HG02884 (cell line): ENCODE measurements at regions not wholly inside any gene's neighbourhood (a gene's known extent, or its start where the extent isn't known, plus 50 kb on each side); places are given as distances from the start of the nearest gene placed in this dataset.

Source experiments
- ATAC-seq: cut with Tn5 transposase; IDR thresholded peaks from one replicate; pipeline ENCODE4 v1.9.1; 2021; ENCODE audit warnings: mild to moderate bottlenecking, moderate library complexity; ENCODE audit not compliant: unreplicated experiment

DNA sequence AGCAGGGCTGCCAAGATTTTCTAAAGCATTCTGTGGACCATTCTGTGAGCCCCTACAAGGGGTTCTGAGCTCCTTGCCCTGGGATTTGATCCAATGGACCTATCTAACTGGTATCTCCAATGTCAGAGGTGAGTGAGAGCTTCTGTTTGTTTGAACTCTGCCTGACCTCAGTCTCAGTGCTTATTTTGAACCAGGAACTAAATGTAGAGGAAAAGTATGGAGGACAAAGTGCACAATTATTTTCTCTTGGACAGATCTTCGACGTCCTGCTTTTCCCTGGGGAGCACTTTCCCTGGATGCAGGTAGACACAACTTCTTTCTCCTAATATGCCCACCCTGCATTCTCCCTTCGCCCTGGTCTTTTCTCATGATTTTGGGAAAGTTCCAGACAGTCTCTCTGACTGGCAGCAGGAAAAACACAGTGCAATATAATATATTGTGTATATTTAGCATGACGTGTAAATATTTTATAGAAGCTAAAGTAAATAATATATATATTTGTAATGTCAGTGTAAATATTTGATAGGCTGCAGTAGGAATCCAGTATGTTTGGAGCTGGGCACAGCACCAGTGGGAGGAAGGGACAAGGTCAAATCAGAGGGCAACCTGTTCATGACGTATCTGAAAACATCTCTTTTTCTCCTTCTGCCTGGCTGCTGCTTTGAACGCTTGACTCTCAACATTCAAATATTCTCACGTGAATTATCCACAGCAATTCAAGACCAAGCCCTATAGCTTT is 184.0 kb upstream of the LYZL1 start:
- ATAC-seq: no peak

DNA sequence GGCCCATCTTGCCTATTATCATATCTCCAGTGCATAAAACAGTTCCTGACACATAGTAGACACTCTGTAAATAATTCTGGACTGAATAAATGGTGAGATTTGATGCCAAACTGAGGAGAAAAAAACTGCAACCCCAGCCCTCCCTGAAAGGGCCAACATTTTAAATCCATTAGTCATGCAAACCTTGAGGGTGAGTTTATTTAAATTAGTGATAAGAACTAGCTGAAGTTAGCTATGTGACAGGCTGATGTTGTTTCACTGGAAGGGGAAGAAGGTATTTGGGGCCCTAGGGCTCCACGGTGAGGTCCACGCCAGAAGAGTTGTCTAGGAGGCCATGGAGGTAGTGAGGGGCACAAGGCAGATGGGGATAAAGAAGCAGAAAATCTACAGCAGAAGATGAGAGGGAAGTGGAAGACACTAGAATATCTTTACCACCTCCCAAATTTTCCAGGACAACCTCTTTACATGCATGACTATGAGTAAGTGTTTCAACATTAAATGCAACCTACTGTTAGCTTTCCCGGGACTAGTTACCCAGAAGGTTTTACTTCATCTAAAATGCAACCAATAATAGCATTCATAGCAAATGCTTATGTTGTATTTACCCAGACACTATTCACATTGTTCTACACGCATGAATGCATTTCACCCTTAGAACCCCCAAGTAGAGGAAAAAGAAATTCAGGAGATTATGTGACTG is 183.2 kb upstream of the LYZL1 start:
- ATAC-seq: no peak

DNA sequence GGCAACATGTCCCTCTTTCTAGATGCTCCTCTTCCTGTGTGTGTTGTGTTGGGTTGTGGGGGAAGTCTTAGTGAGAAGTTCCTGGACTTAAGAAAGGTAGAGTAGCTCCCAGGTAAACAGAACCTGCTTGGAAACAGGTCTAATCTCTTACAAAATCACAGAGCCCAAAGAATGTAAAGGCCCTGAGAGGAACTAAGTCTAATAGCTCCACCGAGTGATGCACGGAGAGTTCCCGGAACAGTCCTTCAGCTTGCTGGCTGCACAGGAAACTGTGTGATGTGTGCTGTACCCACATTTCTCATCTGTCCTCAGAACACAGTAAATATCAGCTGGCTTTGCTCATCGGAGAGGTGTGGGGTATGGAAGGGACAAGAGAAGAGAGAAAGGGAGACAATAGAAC is 182.6 kb upstream of the LYZL1 start:
- no peak for ATAC-seq

DNA sequence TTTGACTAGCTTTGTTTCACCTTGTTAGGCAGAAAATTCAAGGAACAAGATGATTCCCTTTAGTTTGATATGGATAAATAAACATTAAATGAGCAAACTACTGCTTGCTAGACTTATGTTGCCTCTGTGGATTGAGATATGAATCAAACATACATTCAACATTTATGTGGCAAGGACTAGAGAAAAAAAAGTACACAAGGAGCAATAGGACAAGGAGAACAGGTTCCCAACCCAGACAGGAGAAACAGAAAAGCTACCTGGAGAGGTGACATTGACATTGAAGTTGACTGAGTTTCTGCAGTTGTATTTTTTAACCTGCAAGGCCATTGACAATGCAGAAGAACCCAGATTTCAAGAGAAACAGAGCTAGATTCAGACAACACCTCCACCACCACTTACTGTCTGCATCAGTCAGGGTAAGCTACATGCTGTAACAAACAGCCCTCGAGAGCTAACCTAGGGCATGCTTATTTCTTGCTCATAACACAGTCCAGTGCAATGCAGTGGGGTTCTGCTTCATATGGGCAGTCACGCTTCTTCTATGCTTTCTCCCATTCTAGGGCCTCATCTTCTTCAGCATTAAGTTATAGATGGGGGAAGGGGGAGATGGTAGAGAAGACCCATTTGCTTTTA is 180.9 kb upstream of the LYZL1 start:
- ATAC-seq: no peak

DNA sequence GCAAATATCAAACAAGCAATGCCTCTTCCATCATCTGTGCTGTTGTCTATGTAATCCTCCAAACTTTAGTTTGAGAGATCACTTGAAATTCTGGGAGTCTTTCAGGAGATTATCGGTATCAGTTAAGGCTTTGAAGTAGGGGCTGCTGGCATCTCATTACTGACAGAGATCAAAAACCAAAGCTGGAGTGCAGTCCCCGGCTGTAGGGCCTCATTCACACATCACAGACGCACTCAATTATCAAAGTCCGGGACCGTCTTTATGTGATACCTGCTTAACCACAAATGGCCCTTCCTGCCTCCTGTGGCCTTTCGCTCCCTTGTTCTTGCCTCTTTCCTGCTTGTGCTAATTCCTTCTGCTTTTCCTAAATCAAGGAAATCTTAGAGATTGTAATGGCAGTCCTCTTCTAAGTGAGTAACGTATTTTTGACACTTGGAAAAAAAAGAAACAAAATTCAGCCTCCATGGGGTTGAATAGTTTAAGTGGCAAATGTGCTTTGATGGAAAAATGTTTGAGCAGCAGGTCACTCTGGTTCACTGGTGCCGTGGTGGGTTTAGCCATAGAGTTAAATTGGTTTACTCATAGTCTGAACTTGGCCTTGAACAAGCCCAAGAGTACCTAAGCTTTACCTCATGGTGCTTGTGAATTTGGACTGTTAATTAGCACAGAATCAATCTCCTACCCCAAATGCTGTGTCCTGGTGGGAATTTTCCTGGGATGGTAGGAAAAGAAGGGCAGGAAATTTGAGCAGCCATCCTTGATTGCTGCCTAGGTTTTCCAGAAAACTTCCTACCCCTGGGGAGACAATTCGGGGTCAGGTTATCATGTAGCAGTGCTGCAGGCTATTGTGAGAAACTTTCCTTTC is 178.9 kb upstream of the LYZL1 start:
- ATAC-seq: no peak

DNA sequence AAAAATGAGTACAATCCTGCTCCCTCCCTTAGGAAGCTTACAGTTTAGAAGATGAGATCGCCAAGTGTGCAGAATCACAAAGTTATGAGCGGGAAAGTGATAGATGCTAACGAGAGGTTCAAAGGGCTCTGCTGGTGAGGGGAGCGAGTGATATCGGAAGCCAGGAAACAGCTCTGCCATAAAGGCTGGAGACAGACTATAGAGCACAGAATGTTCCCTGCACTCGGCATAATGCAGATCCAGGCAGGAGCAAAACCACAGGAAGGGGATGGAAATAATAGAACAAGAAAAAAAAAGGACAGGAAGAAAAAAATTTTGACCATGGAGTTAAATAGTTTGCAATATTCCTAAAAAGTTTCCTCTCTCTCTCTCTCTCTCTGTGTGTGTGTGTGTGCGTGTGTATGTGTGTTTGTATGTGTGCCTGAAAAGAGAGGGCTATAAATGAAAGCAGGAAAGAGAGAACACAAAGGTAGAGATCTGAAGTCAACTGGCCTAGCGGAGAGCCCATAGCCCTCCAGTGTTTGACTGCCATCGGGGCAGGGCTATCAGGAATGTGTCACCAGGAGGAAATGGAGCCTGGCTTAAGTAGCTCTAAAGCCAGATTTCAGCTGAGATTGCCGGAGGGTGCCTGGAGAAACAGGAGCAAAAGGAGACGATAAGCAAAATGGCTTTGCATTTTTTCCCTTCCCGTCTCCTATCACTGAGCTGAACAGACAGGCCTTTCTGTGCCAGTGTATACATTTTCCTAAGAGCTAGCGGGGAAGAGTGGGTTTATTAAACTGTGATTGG is 175.8 kb upstream of the LYZL1 start:
- no peak for ATAC-seq

DNA sequence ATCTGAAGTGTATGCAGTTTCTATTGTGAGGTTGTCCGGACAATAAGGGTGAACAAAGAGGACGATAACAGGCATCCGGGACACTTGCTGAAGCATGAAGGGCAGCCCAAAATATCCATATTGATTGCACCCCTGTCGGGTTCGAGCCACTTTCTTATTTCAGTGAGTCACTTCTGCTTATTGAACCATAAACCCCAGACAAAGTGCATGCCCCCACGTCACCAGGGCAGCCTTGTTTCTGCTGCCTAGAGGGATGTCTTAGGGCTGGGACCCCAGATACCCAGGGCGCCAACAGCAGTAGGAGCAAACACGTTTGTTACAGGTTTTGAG is 175.3 kb upstream of the LYZL1 start:
- no peak for ATAC-seq

DNA sequence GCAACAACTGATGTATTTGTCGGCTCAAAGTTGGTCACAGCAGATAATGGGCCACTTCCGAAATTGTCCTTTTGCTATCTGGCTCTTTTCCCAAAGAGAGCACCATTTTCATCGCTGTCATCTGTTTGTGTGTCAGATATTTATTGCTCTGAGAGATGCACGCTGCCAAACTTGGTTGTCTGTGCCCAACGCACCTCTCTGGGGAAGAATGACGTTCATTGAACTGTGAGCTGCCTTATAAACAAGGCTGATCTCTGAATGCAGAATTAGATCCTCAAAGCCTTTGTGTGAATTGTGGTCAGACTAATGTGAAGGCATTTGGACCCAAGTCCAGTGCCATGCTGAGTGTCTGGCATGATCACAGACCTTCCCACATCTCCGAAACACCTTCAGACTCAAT is 174.7 kb upstream of the LYZL1 start:
- no peak for ATAC-seq

DNA sequence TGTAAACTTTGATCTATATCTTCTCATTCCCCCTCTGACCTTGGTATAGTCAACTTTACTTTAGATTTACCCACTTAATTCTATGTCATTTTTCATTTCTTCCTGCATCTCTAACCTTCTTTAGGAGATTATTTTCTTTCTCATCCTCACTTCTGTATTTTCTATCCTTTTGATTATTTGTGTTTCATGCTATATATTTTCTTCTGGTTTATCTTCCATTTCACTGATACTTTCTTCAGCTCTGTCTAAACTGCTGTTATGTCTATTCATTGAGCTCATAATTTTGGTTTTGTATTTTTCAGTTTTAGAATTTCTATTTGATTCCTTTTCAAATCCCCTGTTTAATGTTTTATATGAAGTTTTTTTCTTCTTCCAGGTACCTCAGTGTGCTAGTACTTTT is 171.1 kb upstream of the LYZL1 start:
- no peak for ATAC-seq

DNA sequence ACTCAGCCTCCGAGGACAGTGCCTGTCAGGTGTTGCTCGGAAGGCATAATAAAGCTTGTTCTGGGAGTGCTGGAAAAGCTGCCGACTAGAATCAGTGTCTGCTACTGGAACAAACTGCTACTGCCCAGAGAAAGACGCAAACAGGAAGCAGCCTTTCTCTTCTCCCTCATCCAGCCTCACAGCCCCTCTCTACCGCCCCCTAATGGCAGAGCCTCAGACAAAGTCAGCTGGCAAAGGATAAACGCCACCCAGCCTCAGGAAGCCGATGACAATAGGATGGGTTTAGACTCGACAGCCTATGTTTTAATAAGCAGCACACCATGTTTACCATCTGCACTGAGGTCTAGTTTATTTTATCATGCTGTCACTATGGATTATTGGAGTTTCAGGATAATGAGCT is 169.5 kb upstream of the LYZL1 start:
- no peak for ATAC-seq

DNA sequence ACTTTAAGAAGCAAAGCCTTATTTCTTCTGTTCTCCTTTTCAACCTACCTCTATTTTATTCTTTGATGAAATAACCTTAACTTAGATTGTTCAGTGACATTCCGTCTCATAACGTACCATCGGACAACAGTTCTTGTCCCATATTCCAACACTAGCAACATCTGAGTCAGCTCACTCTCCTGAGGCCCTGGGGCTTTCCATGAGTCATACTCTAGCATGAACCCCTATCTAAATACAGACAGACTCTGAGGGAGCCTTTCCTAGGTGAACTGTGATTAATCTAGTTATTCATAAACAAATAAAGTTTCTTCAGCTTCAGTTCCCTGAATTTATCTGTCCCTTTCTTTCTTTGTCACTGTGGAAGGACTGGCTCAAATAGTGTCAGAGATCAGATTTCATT is 168.7 kb upstream of the LYZL1 start:
- ATAC-seq: no peak

DNA sequence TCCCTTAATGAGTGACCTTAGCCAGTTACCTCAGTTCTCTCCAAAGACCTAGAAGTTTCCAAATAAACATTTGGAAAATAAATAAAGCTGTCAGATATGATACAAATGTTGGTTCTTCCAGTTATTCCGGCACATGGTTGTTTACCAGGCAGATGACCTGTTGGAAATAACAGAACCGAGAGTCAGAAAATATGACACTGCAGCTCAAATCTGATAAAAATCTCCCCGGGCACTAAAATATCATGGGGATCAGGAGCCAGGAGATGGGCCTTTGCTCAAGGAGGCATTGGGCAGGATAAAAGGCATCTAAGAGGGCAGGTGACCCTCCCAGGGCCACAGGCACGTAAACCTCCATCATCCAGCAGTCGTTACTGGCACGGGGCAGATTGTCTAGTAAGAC is 164.0 kb upstream of the LYZL1 start:
- no peak for ATAC-seq

DNA sequence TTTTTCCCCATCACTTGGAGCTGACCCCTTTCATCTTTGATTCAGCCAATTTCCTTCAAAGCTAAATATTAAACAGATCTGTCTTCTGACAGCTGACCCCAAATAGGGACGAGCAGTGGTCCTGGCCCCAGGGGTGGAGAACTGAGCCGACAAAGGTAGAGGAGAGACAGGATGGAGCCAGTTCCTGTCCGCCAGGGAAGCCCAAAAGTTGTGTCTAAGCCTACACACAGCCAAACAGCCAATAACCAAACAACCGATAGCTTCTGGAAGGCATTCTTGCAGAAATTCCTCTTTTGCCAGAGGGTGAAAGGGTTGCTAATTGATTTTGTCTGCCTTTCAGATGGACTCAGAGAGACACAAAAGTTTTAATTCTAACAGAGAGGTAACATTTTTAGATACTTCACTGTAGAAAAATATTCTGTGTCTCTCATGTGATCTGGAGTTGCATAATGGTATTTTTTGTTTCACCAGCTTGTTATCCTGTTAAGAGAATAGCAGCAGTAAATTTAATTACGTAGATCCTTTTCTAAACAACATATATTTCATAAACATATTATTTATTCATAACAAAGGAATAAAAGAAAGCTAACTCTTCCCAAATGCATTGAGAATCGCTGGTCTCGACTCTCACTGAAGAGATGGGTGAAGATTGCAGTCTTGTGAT is 161.7 kb upstream of the LYZL1 start:
- no peak for ATAC-seq

DNA sequence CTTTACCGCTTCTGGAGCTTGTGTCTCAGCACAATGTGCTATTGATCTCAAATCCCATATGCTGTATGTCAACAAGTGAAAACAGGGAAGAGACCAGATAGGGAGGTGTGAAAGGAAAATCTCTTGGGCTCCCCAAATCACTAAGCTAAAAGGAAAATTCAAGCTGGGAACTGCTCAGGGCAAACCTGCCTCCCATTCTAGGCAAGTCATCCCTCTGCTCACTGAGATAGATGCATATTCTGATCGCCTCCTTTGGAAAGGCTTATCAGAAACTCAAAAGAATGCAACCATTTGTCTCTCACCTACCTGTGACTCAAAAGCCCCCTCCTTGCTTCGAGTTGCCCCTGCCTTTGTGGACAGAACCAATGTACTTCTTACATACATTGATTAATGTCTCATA is 161.1 kb upstream of the LYZL1 start:
- no peak for ATAC-seq

DNA sequence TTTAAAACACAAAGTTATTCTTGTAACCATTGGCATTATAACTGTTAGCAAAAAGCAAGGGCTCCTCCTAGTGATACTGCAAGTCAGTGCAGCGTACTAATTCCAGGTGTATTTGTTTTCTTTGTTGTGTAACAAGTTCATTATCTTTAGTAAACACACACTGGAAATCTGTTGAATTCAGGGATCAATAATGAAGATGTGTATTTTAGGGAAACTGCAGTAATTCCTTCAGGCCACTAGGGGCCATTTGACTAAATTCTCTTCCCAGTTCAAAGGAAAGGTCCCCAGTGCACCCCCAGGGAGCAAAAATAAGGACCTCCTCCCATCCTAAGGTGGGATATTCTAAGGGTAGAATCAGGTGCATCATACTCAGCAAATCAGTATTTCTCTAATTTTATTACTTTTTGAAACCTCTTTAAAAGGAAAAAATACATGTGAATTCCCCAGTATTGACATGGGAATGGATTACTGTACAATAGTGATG is 158.6 kb upstream of the LYZL1 start:
- no peak for ATAC-seq

DNA sequence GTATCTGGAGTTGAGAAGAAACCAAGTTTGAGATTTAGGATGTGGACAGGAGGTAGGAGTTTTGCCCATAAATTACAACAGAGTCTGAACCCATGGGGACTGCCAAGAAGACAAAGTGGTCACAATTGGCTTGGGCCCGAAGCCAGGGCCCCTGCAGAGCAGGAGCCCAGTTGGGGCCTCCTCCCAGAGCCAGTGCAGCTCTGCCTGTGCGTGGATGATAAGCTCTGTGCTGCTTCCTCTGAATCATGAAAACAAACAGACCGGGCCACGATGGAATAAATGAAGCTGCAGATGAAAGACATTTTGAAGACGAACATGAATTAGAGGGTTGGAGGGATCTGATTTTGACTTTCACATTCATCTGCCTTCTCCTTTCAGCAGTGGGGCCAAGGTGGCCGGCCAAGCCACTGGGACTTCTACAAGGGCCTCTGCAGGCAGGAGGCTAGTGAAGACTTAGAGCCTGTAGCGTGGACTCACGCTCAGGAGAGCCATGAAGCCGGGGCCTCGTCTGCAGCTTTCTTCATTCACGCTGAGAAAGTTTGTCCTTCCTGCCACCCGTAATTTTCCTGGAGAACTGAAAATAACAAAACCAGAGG is 156.8 kb upstream of the LYZL1 start:
- ATAC-seq: no peak

DNA sequence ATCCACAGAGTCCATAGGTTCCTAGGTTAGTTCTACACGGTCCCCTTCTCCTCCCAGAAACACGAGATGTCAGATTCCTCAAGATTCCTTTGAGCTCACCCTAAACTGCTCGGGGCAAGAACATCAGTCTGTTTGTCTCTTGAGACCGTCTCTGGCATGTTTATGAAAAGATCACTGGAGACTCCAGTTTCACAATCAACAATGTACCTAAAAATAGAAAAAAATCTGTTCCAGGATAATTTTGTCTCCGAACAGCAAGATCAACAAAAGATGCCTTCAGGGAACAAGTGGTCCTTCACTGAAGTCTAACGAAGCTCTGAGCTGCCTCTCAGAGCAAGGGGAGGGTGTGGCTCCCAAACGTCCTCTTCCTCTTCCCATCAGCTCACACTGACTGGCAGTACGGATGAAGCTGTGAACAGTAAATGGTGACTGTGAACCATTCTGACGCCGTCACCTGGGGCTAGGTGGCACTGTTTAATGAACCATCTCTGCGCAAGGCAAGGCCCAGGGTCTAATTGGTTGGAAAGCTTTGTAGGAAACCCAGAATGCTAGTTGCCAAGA is 156.2 kb upstream of the LYZL1 start:
- ATAC-seq: no peak

DNA sequence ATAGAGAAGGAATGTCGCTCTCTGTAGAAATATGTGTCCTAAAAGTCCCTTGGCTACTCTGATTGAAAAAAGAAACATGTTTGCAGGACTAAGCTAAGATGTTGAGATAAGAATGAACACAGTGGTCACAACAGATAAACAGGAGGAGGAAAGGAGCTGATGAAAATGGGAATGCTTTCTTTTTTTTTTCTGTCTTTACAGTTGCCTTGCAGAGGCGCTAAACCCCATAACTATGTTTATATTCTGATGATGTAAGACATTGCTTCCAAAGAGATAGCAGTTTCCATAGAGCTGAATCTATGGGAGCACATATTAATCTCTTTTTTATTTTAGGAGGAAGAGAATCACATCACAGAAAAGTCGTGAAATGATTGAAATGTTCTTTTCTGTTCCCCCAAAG is 153.5 kb upstream of the LYZL1 start:
- ATAC-seq: no peak

DNA sequence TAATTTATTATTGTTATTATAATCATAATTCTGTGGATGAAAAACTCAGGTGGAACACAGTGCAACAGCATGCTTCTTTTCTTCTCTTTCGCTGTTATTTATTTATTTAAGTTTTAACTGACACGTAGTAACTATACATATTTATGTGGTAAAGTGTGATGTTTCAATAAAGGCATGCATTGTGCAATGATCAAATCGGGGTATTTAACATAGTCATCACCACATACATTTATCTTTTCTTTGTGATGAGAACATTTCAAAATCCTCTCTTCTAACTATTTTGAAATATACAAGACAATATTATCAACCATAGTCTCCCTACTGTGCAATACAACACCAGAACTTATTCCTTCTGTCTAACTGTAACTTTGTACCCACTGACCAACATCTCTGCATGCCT is 152.5 kb upstream of the LYZL1 start:
- ATAC-seq: no peak
